Lung (tissue), 11 donors: ENCODE measurements at regions not wholly inside any gene's neighbourhood (a gene's known extent, or its start where the extent isn't known, plus 50 kb on each side); places are given as distances from the start of the nearest gene placed in this dataset.

Experiments used
- ATAC-seq: fragments of 200-7000 bp; cut with Tn5 transposase; one replicate; pipeline ENCODE4 v1.9.1; 2020; ENCODE audit warnings: moderate number of reproducible peaks; ENCODE audit not compliant: insufficient read depth, low FRiP score
- DNase-seq, 3 donors: peaks; one replicate each; pipeline ENCODE4 v3.0.0-alpha.2; 2013 to 2017
- H3K27ac ChIP-seq, 2 donors: one replicate each; pipeline ENCODE4 v1.5.1; 2013; ENCODE audit warnings: mild to moderate bottlenecking in 2 of 2, moderate library complexity in 2 of 2, control low read depth in 1 of 2, inconsistent platforms in 1 of 2, low read depth in 1 of 2, low read length in 1 of 2
- H3K27me3 ChIP-seq, 3 donors: one replicate each; pipeline ENCODE4 v1.5.1; 2013; ENCODE audit warnings: low read length in 2 of 3; ENCODE audit not compliant: control insufficient read depth in 3 of 3, insufficient read depth in 3 of 3
- H3K36me3 ChIP-seq, 4 donors: one replicate each; pipeline ENCODE4 v1.5.1; 2013; ENCODE audit warnings: low read length in 4 of 4, mild to moderate bottlenecking in 1 of 4, moderate library complexity in 1 of 4; ENCODE audit not compliant: control insufficient read depth in 4 of 4, insufficient read depth in 4 of 4
- H3K4me1 ChIP-seq, 5 donors: one replicate each; pipeline ENCODE4 v1.5.1; 2013; ENCODE audit warnings: low read length in 5 of 5, mild to moderate bottlenecking in 2 of 5, moderate library complexity in 1 of 5; ENCODE audit not compliant: control insufficient read depth in 5 of 5, insufficient read depth in 5 of 5
- H3K4me3 ChIP-seq: one replicate; pipeline ENCODE4 v1.5.1; 2013; ENCODE audit warnings: mild to moderate bottlenecking, control low read depth, moderate library complexity
- H3K9ac ChIP-seq, 2 donors: one replicate each; pipeline ENCODE4 v1.5.1; 2013; ENCODE audit warnings: low read length in 2 of 2, control low read depth in 1 of 2; ENCODE audit not compliant: insufficient read depth in 1 of 2
- H3K9me3 ChIP-seq, 4 donors: one replicate each; pipeline ENCODE4 v1.5.1; 2013; ENCODE audit warnings: low read length in 3 of 4, mild to moderate bottlenecking in 1 of 4, moderate library complexity in 1 of 4; ENCODE audit not compliant: control insufficient read depth in 4 of 4, insufficient read depth in 3 of 4
- CTCF ChIP-seq: IDR thresholded peaks from 2 replicates; pipeline ENCODE4 v1.5.1; 2012; ENCODE audit warnings: mild to moderate bottlenecking; ENCODE audit errors: control extremely low read depth, extremely low read depth
- WGBS, 2 donors: extraction: QIAGEN DNeasy Blood & Tissue Kit; methylation state at CpG; one replicate each; pipeline ENCODE4 v1.1.7; 2013; 5-methylcytosine and 5-hydroxymethylcytosine counted together
- donor health status: control.
- donor health status: control.
- donor health status: Bipolar disorder and iron deficiency.
- donor health status: healthy.
- donor health status: DM: yes; HTN: yes; CAD: no.

GRCh38 chr12:22396735-22397134, 62.2 kb upstream of the ST8SIA1 start:
- DNase-seq (no peak), ATAC-seq (no peak)
- no peak overlapping the region for H3K9ac ChIP-seq
- H3K4me3 ChIP-seq: no peak overlapping the region
- peaks cover 0 to 1% (median 0%) of the 10 kb centered on the region in 5 donors for H3K4me1 ChIP-seq
- no peak overlapping the region for H3K27ac ChIP-seq
- H3K36me3 ChIP-seq: no peaks in the 10 kb centered on the region
- H3K27me3 ChIP-seq: no peaks in the 10 kb centered on the region
- H3K9me3 ChIP-seq: peaks cover 0 to 6% (median 1%) of the 10 kb centered on the region in 4 donors
- no peak for TF ChIP-seq CTCF

- 14 to 18% methylated on average over 1 of the region's 1 CpG for WGBS, 2 donors
- no peak for TF ChIP-seq CTCF
- peaks cover 0 to 1% (median 0%) of the 10 kb centered on the region in 5 donors for H3K4me1 ChIP-seq
Measured at GRCh38 chr12:22396253-22396652, 61.7 kb upstream of the ST8SIA1 start.

DNA sequence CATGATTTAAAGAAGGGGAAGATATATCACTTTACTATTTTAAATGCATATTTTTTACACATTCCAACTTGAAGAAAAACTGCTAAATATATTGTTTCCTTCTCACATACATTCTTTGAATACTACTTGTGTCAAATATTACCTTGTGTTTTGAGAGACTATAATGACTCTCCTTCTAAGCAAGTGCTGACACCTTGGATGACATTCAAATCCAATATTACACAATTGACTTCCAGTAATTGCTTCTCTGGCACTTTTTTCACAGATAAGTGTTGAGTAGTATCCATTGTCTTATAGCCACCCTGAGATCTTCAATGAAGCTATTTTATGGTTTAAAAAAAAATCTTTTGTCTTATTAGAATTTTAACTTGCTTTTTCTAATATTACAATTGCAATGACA, 61.2 kb upstream of the ST8SIA1 start:
- Histone ChIP-seq H3K27ac (no peak overlapping the region), H3K36me3 (no peaks in the 10 kb centered on the region), H3K9me3 (peaks cover 0 to 5% (median 1%) of the 10 kb centered on the region in 4 donors), H3K27me3 (no peaks in the 10 kb centered on the region), H3K4me1 (peaks cover 0 to 1% (median 0%) of the 10 kb centered on the region in 5 donors), H3K9ac (no peak overlapping the region), H3K4me3 (no peak overlapping the region)
- DNase-seq: no peak
- no peak for TF ChIP-seq CTCF
- peak; percentile 32 for ATAC-seq

More at GRCh38 chr12:22396253-22396652, 61.7 kb upstream of the ST8SIA1 start:
- no peak overlapping the region for H3K27ac ChIP-seq
- H3K9ac ChIP-seq: no peak overlapping the region
- ATAC-seq (peak; percentile 53), DNase-seq (no peak)
- peaks cover 0 to 6% (median 1%) of the 10 kb centered on the region in 4 donors for H3K9me3 ChIP-seq
- no peaks in the 10 kb centered on the region for H3K27me3 ChIP-seq
- H3K36me3 ChIP-seq: no peaks in the 10 kb centered on the region
- no peak overlapping the region for H3K4me3 ChIP-seq
